HG03066 (cell line): ENCODE measurements at regions not wholly inside any gene's neighbourhood (a gene's known extent, or its start where the extent isn't known, plus 50 kb on each side); places are given as distances from the start of the nearest gene placed in this dataset.

Source experiments
- ATAC-seq: cut with Tn5 transposase; IDR thresholded peaks from one replicate; pipeline ENCODE4 v1.9.1; 2021; ENCODE audit warnings: low read depth; ENCODE audit not compliant: unreplicated experiment

GRCh38 chr12:19850346-19851065 is 411.2 kb downstream of the AEBP2 start:
- no peak for ATAC-seq

- no peak for ATAC-seq
Measured at GRCh38 chr12:19852100-19852855, 413.0 kb downstream of the AEBP2 start.

- ATAC-seq = no peak
Measured at GRCh38 chr12:19855851-19856250, 416.6 kb downstream of the AEBP2 start.

- ATAC-seq = no peak
Measured at GRCh38 chr12:19856389-19856788, 417.1 kb downstream of the AEBP2 start.

- no peak for ATAC-seq
Measured at GRCh38 chr12:19857204-19857603, 417.9 kb downstream of the AEBP2 start.

- no peak for ATAC-seq
Measured at GRCh38 chr12:19867151-19867550, 427.9 kb downstream of the AEBP2 start.

GRCh38 chr12:19867970-19868369 is 428.7 kb downstream of the AEBP2 start:
- no peak for ATAC-seq

GRCh38 chr12:19869413-19869812 is 430.1 kb downstream of the AEBP2 start:
- no peak for ATAC-seq

- no peak for ATAC-seq
Measured at GRCh38 chr12:19872621-19873540, 433.6 kb downstream of the AEBP2 start.

GRCh38 chr12:19880076-19880475 is 440.8 kb downstream of the AEBP2 start:
- no peak for ATAC-seq

- no peak for ATAC-seq
Measured at GRCh38 chr12:19880721-19881120, 441.4 kb downstream of the AEBP2 start.

- no peak for ATAC-seq
Measured at GRCh38 chr12:19882346-19882745, 443.1 kb downstream of the AEBP2 start.

- ATAC-seq = no peak
Measured at GRCh38 chr12:19884021-19884492, 444.8 kb downstream of the AEBP2 start.

GRCh38 chr12:19885093-19885812 is 446.0 kb downstream of the AEBP2 start:
- no peak for ATAC-seq

- no peak for ATAC-seq
Measured at GRCh38 chr12:19886065-19886464, 446.8 kb downstream of the AEBP2 start.

- no peak for ATAC-seq
Measured at GRCh38 chr12:19886639-19887064, 447.4 kb downstream of the AEBP2 start.

GRCh38 chr12:19890024-19890423 is 450.7 kb downstream of the AEBP2 start:
- no peak for ATAC-seq

- no peak for ATAC-seq
Measured at GRCh38 chr12:19891936-19892591, 452.8 kb downstream of the AEBP2 start.

- ATAC-seq = no peak
Measured at GRCh38 chr12:19893514-19893913, 454.2 kb downstream of the AEBP2 start.

- no peak for ATAC-seq
Measured at GRCh38 chr12:19894050-19894449, 454.8 kb downstream of the AEBP2 start.
